Neural cell (in vitro differentiated cells): ENCODE measurements at regions not wholly inside any gene's neighbourhood (a gene's known extent, or its start where the extent isn't known, plus 50 kb on each side); places are given as distances from the start of the nearest gene placed in this dataset.

Experiments used
- MXI1 ChIP-seq: fragments of 450-650 bp; conservative IDR thresholded peaks from 2 replicates; pipeline ENCODE4 v1.6.1; 2014; ENCODE audit warnings: antibody characterized with exemption, mild to moderate bottlenecking; ENCODE audit not compliant: poor library complexity, severe bottlenecking
- RAD21 ChIP-seq: fragments of 450-650 bp; conservative IDR thresholded peaks from 2 replicates; pipeline ENCODE4 v1.6.1; 2014; ENCODE audit warnings: antibody characterized with exemption, mild to moderate bottlenecking, moderate library complexity
- SMC3 ChIP-seq: fragments of 450-650 bp; conservative IDR thresholded peaks from 2 replicates; pipeline ENCODE4 v1.6.1; 2014; ENCODE audit warnings: antibody characterized with exemption, mild to moderate bottlenecking, moderate library complexity; ENCODE audit not compliant: poor library complexity
- TF ChIP-seq, protein P1 (sequence below): fragments of 450-650 bp; IDR thresholded peaks from 2 replicates; pipeline ENCODE4 v1.5.1; 2014; ENCODE audit warnings: antibody characterized with exemption, mild to moderate bottlenecking, moderate library complexity; ENCODE audit not compliant: poor library complexity, severe bottlenecking
- TF ChIP-seq, protein P2 (sequence below): IDR thresholded peaks from 2 replicates; pipeline ENCODE4 v1.6.1; 2012; ENCODE audit warnings: borderline replicate concordance

DNA sequence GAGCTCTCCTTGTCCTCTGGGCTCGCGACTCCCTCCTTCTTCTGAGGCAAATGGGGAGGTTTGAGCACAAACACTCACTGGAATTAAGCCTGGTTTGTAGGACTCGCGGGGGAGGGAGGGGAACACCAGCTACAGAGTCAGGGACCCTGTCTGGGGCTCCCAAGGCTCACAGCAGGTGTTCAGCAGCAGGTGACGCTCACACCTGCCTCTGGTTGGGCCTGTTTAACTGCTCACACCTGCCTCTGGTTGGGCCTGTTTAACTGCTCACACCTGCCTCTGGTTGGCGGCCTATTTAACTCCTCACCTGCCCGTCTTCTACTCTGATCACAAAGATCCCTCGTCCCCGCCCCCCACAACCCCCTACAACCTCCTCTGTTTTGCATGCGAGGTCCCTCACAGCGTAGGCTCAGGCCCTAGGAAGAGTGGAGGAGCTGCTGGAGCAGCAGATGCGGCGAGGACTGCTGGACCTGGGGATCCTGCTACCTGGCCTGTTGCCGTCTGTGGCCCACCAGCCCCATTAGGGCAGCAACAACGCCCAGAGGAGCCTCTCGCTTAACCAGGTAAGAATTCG is 181.9 kb downstream of the ERMARD start:
- TF ChIP-seq, protein P1, sequence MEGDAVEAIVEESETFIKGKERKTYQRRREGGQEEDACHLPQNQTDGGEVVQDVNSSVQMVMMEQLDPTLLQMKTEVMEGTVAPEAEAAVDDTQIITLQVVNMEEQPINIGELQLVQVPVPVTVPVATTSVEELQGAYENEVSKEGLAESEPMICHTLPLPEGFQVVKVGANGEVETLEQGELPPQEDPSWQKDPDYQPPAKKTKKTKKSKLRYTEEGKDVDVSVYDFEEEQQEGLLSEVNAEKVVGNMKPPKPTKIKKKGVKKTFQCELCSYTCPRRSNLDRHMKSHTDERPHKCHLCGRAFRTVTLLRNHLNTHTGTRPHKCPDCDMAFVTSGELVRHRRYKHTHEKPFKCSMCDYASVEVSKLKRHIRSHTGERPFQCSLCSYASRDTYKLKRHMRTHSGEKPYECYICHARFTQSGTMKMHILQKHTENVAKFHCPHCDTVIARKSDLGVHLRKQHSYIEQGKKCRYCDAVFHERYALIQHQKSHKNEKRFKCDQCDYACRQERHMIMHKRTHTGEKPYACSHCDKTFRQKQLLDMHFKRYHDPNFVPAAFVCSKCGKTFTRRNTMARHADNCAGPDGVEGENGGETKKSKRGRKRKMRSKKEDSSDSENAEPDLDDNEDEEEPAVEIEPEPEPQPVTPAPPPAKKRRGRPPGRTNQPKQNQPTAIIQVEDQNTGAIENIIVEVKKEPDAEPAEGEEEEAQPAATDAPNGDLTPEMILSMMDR: no peak
- TF ChIP-seq MXI1: no peak
- no peak for TF ChIP-seq RAD21
- TF ChIP-seq SMC3: no peak
- TF ChIP-seq, protein P2, sequence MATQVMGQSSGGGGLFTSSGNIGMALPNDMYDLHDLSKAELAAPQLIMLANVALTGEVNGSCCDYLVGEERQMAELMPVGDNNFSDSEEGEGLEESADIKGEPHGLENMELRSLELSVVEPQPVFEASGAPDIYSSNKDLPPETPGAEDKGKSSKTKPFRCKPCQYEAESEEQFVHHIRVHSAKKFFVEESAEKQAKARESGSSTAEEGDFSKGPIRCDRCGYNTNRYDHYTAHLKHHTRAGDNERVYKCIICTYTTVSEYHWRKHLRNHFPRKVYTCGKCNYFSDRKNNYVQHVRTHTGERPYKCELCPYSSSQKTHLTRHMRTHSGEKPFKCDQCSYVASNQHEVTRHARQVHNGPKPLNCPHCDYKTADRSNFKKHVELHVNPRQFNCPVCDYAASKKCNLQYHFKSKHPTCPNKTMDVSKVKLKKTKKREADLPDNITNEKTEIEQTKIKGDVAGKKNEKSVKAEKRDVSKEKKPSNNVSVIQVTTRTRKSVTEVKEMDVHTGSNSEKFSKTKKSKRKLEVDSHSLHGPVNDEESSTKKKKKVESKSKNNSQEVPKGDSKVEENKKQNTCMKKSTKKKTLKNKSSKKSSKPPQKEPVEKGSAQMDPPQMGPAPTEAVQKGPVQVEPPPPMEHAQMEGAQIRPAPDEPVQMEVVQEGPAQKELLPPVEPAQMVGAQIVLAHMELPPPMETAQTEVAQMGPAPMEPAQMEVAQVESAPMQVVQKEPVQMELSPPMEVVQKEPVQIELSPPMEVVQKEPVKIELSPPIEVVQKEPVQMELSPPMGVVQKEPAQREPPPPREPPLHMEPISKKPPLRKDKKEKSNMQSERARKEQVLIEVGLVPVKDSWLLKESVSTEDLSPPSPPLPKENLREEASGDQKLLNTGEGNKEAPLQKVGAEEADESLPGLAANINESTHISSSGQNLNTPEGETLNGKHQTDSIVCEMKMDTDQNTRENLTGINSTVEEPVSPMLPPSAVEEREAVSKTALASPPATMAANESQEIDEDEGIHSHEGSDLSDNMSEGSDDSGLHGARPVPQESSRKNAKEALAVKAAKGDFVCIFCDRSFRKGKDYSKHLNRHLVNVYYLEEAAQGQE: no peak
